HG02571 (cell line): ENCODE measurements at regions not wholly inside any gene's neighbourhood (a gene's known extent, or its start where the extent isn't known, plus 50 kb on each side); places are given as distances from the start of the nearest gene placed in this dataset.
"Not testable (repeated sequence)": the region's sequence is repeated elsewhere in the genome, so short reads cannot be mapped to it uniquely, and the experiment has no call there.

ENCODE experiments used
- ATAC-seq: cut with Tn5 transposase; IDR thresholded peaks from one replicate; pipeline ENCODE4 v1.9.1; 2021; ENCODE audit warnings: mild to moderate bottlenecking, moderate library complexity; ENCODE audit not compliant: unreplicated experiment

DNA sequence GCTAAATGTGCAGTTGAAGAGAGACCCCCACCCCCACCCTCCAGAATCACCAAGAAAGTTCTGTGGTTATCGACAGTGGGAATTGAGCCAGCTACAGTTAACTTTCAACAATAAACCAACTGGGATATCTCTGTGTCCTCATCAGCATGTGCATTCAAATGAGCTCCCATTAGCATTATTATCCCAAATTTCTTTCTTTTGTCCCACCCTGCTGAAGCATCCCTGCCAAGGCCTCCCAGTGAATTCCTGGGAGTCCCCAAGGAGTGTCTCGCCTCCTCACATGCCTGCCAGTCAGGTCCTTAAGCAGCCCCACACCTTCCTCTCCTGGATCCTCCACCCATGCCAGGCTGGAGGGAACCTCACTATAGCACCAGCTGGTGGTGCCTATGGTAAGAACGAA lies 422.1 kb upstream of the HNRNPA3 start:
- ATAC-seq: no peak

GRCh38 chr2:176793792-176794191 lies 418.8 kb upstream of the HNRNPA3 start:
- no peak for ATAC-seq

DNA sequence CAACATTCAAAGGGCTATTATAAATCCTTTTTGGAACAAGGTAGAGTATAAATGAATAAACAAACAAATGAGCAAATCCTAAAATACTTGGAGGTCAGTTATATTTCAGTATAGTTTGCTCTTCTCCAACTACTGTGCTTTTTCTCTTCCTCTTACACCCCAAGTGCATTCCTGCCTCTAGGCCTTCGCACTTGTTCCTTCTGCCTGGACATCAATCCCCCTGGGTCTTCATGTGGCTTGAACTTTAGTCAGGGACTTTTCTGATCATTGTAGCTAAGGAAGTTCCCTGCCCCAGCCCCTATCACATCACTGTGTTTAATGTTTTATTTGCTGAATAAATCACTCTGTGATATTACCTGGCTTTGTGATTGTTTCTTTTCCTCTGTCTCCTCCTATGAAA lies 418.2 kb upstream of the HNRNPA3 start:
- ATAC-seq: no peak

DNA sequence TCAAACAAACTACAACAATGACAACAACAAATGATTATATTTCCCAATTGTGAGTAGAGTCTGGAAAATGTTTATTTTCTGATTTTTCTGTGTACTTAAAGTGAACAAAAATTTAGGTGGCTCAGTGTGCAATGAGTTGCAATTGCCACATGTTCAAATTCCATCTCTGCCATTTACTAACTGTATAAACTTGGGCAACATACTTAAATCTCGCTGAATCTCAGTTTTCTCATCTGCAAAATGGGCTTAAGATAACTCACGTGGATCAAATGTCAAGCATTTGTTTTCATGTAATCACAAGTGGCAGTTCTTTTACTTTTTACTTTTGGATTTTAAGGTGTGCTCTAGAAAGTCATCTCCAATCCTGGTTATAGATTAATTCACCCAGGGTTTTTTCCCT lies 416.8 kb upstream of the HNRNPA3 start:
- no peak for ATAC-seq

GRCh38 chr2:176796677-176797076 lies 415.9 kb upstream of the HNRNPA3 start:
- not testable (repeated sequence) for ATAC-seq

DNA sequence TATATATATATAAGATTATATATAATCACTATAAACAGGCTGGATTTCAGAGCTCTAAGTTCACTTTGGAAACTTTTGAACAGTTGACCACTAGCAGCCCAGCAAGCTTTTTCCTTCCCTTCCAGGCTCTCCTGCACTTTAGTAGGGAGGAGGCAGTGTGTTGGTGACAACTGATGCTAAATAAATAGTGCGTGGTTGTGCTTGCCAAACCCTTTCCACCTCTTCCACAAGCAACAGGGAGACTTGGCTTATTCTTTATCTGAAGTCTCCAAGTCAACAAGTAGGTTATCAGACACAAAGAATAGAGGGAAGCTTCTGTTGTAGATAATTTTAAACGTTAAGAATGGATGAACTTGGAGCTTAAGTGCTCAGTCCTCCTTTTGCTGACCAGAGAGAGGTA lies 408.2 kb upstream of the HNRNPA3 start:
- ATAC-seq: no peak

DNA sequence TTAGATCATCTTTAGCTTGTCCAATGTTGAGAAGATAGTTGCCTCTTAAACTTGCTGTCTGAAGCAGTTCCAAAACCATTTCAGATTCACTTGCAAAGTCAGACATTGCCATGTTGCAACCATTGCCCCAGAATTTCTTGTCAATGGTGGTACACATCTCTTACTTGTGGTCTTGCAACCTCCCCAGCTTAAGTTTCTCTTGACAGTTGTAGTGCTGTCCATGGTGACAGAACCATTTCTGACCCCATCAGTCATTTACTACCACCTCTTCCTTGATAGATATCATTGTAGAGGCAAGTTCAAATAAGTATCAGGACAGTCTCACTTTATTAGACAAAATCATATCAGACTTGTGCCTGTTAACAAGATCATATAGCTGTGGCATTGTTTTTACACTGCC lies 407.2 kb upstream of the HNRNPA3 start:
- no peak for ATAC-seq

DNA sequence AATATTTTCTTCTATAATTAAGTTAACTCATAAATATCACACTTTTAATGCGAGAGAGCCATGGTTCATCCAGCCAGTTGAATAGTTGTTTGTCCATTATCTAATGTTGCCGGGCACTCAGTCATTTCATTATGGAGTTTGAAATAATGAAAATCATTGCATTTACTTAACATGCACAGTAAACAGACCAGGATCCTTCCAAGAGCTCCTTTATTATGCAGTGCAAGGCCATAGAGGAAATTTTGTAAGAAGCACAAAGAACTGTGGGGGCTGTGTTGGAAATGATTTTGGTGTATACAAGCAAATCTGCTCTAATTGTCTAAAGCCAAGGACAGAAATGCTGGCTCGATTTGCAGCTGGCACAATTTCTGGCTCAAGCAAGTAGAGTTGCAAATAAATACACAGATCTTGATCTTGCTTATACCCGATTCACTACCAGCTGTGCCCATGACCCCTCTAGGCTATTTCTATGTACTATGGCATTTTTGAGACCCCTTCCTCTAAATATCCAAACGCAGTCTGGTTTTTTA lies 400.3 kb upstream of the HNRNPA3 start:
- no peak for ATAC-seq

DNA sequence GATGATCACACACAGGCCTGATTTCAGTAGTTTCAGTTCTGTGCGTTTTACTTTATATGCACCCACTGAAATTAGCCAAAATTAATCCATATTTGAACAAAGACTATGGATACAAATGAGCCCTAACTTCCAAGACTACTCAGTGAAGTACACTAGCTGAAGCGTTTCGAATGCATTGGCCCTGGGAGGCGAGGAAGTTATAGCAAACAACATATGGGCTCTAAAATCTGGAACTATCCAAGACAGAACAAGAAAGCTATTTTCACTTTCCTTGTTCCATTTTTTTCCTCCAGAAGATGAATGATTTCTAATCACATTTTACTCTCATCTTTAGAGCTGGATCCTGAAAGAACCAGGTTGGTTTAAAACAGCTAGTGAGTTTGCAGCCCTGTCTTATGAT lies 399.4 kb upstream of the HNRNPA3 start:
- ATAC-seq: no peak

DNA sequence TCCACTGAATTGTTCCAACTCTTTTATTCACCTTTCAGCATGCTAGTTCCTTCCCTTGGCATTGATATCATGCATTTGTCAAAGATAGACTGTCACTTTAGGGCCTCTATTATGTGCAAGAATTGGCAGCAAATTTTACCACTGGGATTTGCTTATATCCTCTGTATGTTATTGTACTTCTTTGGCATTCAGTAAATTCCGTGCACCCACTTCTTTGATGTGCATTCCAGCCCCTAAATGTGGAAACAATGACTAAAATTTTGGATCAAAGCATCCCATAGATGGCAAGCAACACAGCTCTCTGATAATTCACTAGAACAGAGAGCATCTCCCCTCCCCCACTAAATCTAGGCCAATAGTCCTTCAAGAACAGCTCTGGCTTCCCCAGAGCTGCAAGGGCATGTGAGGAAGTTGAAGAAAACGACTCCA lies 399.0 kb upstream of the HNRNPA3 start:
- no peak for ATAC-seq

DNA sequence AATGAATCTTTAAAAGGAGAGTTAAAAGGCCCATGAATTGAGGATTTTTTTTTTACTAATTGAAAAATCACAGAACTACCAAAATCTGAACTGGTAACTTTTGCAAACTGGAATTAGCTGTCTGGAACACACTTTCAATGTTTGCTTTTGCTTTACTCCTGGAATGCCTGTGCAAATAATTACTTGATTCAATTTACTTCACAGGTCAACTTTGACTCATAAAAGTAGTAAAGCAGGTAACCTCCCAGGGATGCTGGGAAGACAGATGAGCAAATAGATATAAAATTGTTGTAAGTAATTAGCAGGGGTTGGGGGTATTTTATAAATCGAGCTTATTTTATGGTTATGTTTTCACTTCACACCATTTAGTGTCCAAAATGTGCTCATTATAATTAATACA lies 398.3 kb upstream of the HNRNPA3 start:
- ATAC-seq: no peak

GRCh38 chr2:176814740-176815367 lies 397.7 kb upstream of the HNRNPA3 start:
- ATAC-seq: no peak

- ATAC-seq: no peak
Observed at GRCh38 chr2:176817061-176817565, 395.5 kb upstream of the HNRNPA3 start.

- ATAC-seq: no peak
Observed at GRCh38 chr2:176818076-176818475, 394.5 kb upstream of the HNRNPA3 start.

DNA sequence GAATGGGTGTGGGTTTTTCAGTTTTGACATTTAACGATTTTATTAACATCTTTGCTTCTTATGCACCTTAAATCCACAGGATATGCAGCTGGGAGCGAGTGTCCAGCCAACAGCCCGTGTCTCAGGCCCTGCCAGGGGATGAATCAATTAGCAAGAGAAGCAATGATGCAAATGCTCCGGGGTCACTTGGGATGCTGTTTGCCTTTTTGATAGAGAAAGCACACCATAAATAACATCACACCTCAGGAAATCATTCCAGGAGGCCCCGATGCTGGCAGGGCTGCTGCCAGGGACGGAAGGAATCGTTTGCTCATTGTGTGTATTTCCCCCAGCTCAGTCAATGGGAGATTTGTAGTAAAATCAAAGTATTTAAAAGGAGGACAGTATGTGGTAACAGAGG lies 394.0 kb upstream of the HNRNPA3 start:
- no peak for ATAC-seq

- ATAC-seq: no peak
Observed at GRCh38 chr2:176819306-176819705, 393.3 kb upstream of the HNRNPA3 start.

DNA sequence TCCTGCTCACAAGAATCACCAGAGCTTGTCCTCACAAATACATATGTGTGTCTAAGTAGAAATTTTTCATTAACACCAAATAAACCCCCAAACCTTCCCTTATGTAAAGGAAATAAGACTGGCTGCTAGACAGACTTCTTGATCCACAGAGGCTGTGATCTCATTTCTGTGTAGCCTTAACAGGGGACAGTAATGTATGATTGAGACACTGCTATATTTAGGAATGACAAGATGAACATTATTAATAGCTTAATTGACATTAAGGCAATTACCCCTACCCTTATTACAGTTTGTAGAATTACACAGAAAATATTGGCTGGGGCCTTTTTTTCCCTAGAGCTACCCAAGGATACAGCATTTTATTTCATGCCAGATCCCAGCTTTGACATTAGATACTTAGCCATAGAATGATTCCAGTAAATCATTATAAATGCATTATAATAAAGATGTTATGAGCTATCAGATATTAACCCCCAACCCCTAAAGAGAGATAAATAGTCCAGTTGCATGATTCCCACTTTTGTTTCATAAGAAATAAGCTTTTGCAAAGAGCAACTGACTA lies 392.1 kb upstream of the HNRNPA3 start:
- ATAC-seq: no peak

DNA sequence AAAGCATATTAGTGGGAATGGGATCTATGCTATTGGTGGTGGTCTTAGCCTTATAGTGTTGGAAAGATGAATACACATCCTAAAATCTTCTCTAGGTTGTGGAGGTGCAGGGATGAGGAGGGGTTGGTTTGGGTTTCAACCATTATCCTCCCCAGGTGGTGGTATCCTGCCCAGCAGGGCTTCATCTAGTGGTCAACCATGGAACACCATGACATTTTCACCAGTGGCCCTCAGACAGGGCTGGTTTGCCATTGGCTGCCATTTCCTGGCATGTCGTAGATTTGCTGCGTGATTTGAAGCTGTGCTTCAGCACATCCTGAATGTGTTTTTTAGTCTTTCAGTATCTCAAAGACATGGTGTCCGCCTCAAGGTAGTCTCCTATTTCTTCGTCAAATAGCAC lies 391.2 kb upstream of the HNRNPA3 start:
- ATAC-seq: no peak

DNA sequence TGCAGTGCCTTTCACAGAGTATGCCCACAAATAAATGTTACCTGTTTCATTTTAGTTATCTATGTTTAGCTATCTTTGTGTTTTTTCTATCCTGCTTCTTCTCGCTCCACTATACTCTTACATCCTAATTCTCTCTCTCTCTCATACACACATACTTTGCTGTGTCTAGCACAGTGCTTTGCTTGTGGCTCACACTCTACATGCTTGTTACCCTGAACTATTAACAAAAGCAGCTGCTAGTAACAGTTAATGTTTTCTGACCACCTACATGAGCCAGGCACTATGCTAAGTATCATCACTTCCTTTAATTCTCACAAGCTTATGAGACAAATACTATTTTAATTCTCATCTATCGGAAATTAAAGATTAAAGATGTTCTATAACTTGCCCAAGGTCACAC lies 390.5 kb upstream of the HNRNPA3 start:
- no peak for ATAC-seq

GRCh38 chr2:176826356-176826755 lies 386.2 kb upstream of the HNRNPA3 start:
- no peak for ATAC-seq

GRCh38 chr2:176826984-176827668 lies 385.5 kb upstream of the HNRNPA3 start:
- ATAC-seq: no peak

DNA sequence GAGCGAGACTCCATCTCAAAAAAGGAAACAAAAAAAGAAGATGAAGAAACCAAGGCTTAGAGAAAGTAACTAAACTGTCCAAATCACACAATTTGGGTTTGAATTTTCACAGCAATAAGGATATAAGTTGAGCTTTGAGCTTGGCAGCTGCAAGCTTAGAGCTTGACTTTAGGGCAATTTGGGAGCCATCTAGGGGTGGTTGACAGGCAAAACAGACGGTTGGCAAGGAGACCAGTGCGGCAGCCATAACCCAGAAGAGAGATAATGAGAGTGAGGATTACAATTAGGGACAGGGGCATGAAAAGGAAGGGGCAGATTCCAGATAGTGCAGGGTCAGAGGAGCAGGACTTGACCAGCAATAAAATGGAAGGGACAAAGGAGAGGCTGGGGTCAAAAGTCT lies 382.2 kb upstream of the HNRNPA3 start:
- no peak for ATAC-seq
